K562 (cell line): ENCODE measurements at regions not wholly inside any gene's neighbourhood (a gene's known extent, or its start where the extent isn't known, plus 50 kb on each side); places are given as distances from the start of the nearest gene placed in this dataset.

ENCODE experiments used
- ATAC-seq: fragments of 200-7000 bp; cut with Tn5 transposase; 3 replicates; pipeline ENCODE4 v1.9.1; 2020; ENCODE audit warnings: moderate library complexity
- BruUV-seq: library from RNA; stranded (reverse); fragments of 400-500 nt; replicated peaks from 2 replicates; lab custom pipeline; 2021; lab: Mats Ljungman, UMichigan
- CTCF ChIA-PET: fragments of 300-600 bp; formaldehyde crosslinking; extraction: SDS; loops from one replicate; lab custom pipeline; 2021; ENCODE audit warnings: low intra/inter-chr PET ratio; lab: Yijun Ruan, JAX
- POLR2A ChIA-PET: fragments of 300-600, 350-650 bp; sonication (Branson Sonifier 250); formaldehyde crosslinking; extraction: SDS; loops from one replicate; lab custom pipeline; 2021; ENCODE audit warnings: antibody characterized with exemption, inconsistent platforms; lab: Yijun Ruan, JAX
- DNase-seq, 4 experiments: peaks; one replicate each; pipeline versions ENCODE4 v3.0.0 to v3.0.0-alpha.2; 2011 to 2018; ENCODE audit warnings: low spot score in 3 of 4, mixed read lengths in 3 of 4; ENCODE audit errors: extremely low read depth in 1 of 4
- FAIRE-seq: peaks from 2 replicates; lab custom pipeline; 2011; peaks lifted over from hg19 to GRCh38; lab: Jason Lieb, UNC
- H2AFZ ChIP-seq: 2 replicates; pipeline ENCODE4 v1.6.0; 2011; ENCODE audit warnings: low read depth, low read length, control low read depth, inconsistent platforms
- H3K27ac ChIP-seq: fragments of 200-600 bp; 3 replicates; pipeline ENCODE4 v1.8.0; 2011; ENCODE audit warnings: low read depth, mild to moderate bottlenecking, control low read depth, inconsistent platforms, low read length, moderate library complexity, mixed read lengths; ENCODE audit errors: extremely low read depth
- H3K27me3 ChIP-seq, 2 experiments: fragments of 300-600 bp in 1 of 2; 2 replicates in 1 of 2; 3 replicates in 1 of 2; pipeline versions ENCODE4 v1.6.0 to v1.8.0; 2011; ENCODE audit warnings: inconsistent platforms in 2 of 2, low read length in 2 of 2, mild to moderate bottlenecking in 1 of 2, mixed read lengths in 1 of 2, moderate library complexity in 1 of 2; ENCODE audit not compliant: control insufficient read depth in 2 of 2, insufficient read depth in 2 of 2
- H3K36me3 ChIP-seq: fragments of 300-600 bp; 3 replicates; pipeline ENCODE4 v1.8.0; 2011; ENCODE audit warnings: mild to moderate bottlenecking, low read length, inconsistent platforms; ENCODE audit not compliant: control insufficient read depth, insufficient read depth
- H3K4me1 ChIP-seq, 2 experiments: fragments of 200-600 bp in 1 of 2; replicated peaks in 1 of 2; 2 replicates in 1 of 2; 3 replicates in 1 of 2; pipeline versions ENCODE4 v1.5.1 to v1.8.0; 2011; ENCODE audit warnings: inconsistent platforms in 2 of 2, low read length in 2 of 2, mild to moderate bottlenecking in 1 of 2, mixed read lengths in 1 of 2, moderate library complexity in 1 of 2; ENCODE audit not compliant: control insufficient read depth in 2 of 2, insufficient read depth in 2 of 2
- H3K4me2 ChIP-seq: 2 replicates; pipeline ENCODE4 v1.6.1; 2011; ENCODE audit warnings: low read length, control low read depth, inconsistent platforms, mixed read lengths; ENCODE audit not compliant: insufficient read depth
- H3K4me3 ChIP-seq: fragments of 200-600 bp; sonication (generic), shearing (Covaris generic); 2 replicates; pipeline ENCODE4 v1.5.1; 2016; ENCODE audit warnings: control low read depth, inconsistent platforms
- H3K79me2 ChIP-seq: fragments of 200-600 bp; 3 replicates; pipeline ENCODE4 v1.8.0; 2011; ENCODE audit warnings: low read length, inconsistent platforms; ENCODE audit not compliant: control insufficient read depth, insufficient read depth
- H3K9ac ChIP-seq, 2 experiments: 2 replicates each; pipeline versions ENCODE4 v1.6.0 to v1.6.1; 2011; ENCODE audit warnings: low read depth in 2 of 2, low read length in 2 of 2, control low read depth in 1 of 2, inconsistent platforms in 1 of 2, mild to moderate bottlenecking in 1 of 2, mixed read lengths in 1 of 2; ENCODE audit not compliant: insufficient read depth in 1 of 2
- H3K9me1 ChIP-seq: one replicate; pipeline ENCODE4 v1.6.0; 2011; ENCODE audit warnings: inconsistent platforms, mild to moderate bottlenecking, low read length, moderate library complexity; ENCODE audit not compliant: control insufficient read depth, insufficient read depth
- H3K9me3 ChIP-seq: replicated peaks from 2 replicates; pipeline ENCODE4 v1.5.1; 2011; ENCODE audit warnings: low read depth, low read length, inconsistent platforms; ENCODE audit not compliant: control insufficient read depth, insufficient read depth
- H4K20me1 ChIP-seq: replicated peaks from 2 replicates; pipeline ENCODE4 v1.6.1; 2011; ENCODE audit warnings: low read length, inconsistent platforms, mixed read lengths; ENCODE audit not compliant: control insufficient read depth, insufficient read depth
- ATF4 ChIP-seq: fragments of 450-650 bp; formaldehyde crosslinking; IDR thresholded peaks from 2 replicates; pipeline ENCODE4 v1.4.0; 2022; ENCODE audit warnings: mild to moderate bottlenecking, moderate library complexity
- BCL6 ChIP-seq: fragments of 250-450 bp; sonication (Bioruptor Pico); IDR thresholded peaks from 2 replicates; pipeline ENCODE4 v1.4.0; 2020
- CLOCK ChIP-seq: fragments of 250-450 bp; sonication (Bioruptor Pico); IDR thresholded peaks from 2 replicates; pipeline ENCODE4 v1.4.0; 2020; ENCODE audit warnings: mild to moderate bottlenecking, moderate library complexity, borderline replicate concordance
- GATA2 ChIP-seq: sonication (generic); formaldehyde crosslinking; IDR thresholded peaks from 2 replicates; pipeline ENCODE4 v1.4.0; 2020; ENCODE audit warnings: mild to moderate bottlenecking, missing genetic modification reagents
- SRSF7 ChIP-seq: fragments of 200-400 bp; formaldehyde crosslinking; optimal IDR thresholded peaks from 2 replicates; pipeline ENCODE3; 2017; ENCODE audit warnings: mild to moderate bottlenecking, low read depth, low read length
- TAF7 ChIP-seq: fragments of 450-650 bp; IDR thresholded peaks from 2 replicates; pipeline ENCODE4 v1.6.1; 2016; ENCODE audit warnings: missing genetic modification characterization, missing compliant biosample characterization
- ZNF184 ChIP-seq: sonication (generic); formaldehyde crosslinking; IDR thresholded peaks from 2 replicates; pipeline ENCODE4 v1.5.0; 2020; ENCODE audit warnings: missing genetic modification reagents
- WGBS: fragments of 100-300 bp; shearing (Covaris generic); methylation state at CpG from one replicate; pipeline ENCODE4 v1.1.6; 2016; ENCODE audit warnings: low coverage, mixed read lengths; ENCODE audit not compliant: insufficient coverage; ENCODE audit errors: missing lambda C conversion rate; 5-methylcytosine and 5-hydroxymethylcytosine counted together
- in situ Hi-C: fragments of 300-500 bp; cut with MboI; formaldehyde crosslinking; loops from 4 replicates; pipeline ENCODE4 v1.15.0; 2018; ENCODE audit warnings: inconsistent platforms, mixed read lengths
- intact Hi-C: fragments of 100-400 bp; cut with micrococcal nuclease; formaldehyde crosslinking; loops from 2 replicates; pipeline ENCODE4 v1.14.2; 2022

- TF ChIP-seq ATF4 (CRISPR knock-in tag) (no peak), ZNF184 (CRISPR knock-in tag) (no peak), GATA2 (CRISPR knock-in tag) (no peak), SRSF7 (no peak)
- TF ChIP-seq, all 486 proteins: peak for 0
Measured at GRCh38 chr1:4856396-4856795, 202.0 kb downstream of the AJAP1 start (continued).

- no TSS peak for BruUV-seq
- H3K4me1 ChIP-seq = no peaks in the 10 kb centered on the region
- TF ChIP-seq TAF7 (tag) = no peak
- TF ChIP-seq CLOCK = no peak
- no peak for TF ChIP-seq BCL6 (CRISPR knock-in tag)
- TF ChIP-seq, all 486 proteins: peak for 0
- Histone ChIP-seq H3K27me3 (no peaks in the 10 kb centered on the region), H2AFZ (no peak overlapping the region), H4K20me1 (no peaks in the 10 kb centered on the region), H3K27ac (no peak overlapping the region), H3K9ac (no peak overlapping the region), H3K36me3 (no peaks in the 10 kb centered on the region), H3K4me3 (no peak overlapping the region), H3K79me2 (no peaks in the 10 kb centered on the region), H3K9me1 (no peaks in the 10 kb centered on the region), H3K9me3 (no peaks in the 10 kb centered on the region), H3K4me2 (no peak overlapping the region)
- intact Hi-C loops = no loop called here
- POLR2A ChIA-PET = no interaction called here
- FAIRE-seq (no peak), ATAC-seq (no peak), DNase-seq (no peak)
- WGBS = under 1% methylated on average over 8 of the region's 8 CpGs
- CTCF ChIA-PET = no interaction called here
- in situ Hi-C loops = no loop called here
Measured at GRCh38 chr1:4854367-4854766, 200.0 kb downstream of the AJAP1 start.
